ENCODE measurements at regions not wholly inside any gene's neighbourhood (a gene's known extent, or its start where the extent isn't known, plus 50 kb on each side); places are given as distances from the start of the nearest gene placed in this dataset.

DNA sequence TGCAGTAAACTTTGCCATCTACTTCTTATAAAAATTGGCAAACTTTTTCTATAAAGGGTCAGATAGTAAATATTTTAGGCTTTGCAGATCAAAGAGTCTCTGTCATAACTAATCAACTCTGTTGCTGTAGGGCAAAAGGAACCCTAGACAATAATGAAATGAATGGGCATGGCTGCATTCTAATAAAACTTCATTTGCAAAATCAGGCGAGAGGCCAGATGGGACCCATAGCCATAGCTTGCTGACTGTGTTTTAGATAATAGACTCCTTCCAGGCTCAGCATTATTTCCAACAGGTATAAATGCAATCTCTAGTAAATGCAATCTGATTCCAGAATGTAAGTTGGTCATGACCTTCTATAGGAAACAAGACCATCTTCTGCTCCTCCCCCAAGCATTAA, 490.7 kb downstream of the TOX3 start:
- TF ChIP-seq CTCF (IDR thresholded peaks at IDR 0.05; ENCODE audit: extremely low read depth in 1 of 2, insufficient read depth in 1 of 2, low read depth in 1 of 2, low read length in 2 of 2) (no peak), POLR2A (IDR thresholded peaks at IDR 0.05; ENCODE audit: low read depth, low read length) (no peak)

Data from endothelial cell of umbilical vein (primary cell).